ENCODE measurements at regions not wholly inside any gene's neighbourhood (a gene's known extent, or its start where the extent isn't known, plus 50 kb on each side); places are given as distances from the start of the nearest gene placed in this dataset.

DNA sequence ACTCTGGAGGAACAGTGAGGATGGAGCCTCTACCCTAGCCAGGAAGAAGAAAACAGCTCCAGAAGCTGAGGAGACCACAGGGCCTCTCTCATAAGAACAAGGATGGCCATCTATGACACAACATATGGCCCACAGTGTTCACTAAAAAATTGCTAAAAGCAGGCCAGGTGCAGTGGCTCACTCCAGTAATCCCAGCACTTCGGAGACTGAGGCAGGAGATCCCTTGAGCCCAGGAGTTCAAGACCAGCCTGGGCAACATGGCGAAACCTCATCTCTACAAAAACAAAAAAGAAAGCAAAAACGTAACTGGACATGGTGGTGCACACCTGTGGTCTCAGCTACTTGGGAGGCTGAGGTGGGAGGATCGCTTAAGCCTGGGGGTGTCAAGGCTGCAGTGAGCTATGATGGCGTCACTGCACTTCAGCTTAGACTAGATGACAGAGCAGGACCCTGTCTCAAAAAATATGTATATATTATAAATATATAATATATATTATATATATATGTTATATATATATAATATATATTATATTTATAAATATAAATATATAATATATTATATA is 103.1 kb downstream of the TOMM20 start:
- DNase-seq = no peak

GRCh38 chr1:235024711-235025421 is 103.8 kb downstream of the TOMM20 start:
- no peak for DNase-seq

GRCh38 chr1:235023711-235024439 is 104.8 kb downstream of the TOMM20 start:
- no peak for DNase-seq

DNA sequence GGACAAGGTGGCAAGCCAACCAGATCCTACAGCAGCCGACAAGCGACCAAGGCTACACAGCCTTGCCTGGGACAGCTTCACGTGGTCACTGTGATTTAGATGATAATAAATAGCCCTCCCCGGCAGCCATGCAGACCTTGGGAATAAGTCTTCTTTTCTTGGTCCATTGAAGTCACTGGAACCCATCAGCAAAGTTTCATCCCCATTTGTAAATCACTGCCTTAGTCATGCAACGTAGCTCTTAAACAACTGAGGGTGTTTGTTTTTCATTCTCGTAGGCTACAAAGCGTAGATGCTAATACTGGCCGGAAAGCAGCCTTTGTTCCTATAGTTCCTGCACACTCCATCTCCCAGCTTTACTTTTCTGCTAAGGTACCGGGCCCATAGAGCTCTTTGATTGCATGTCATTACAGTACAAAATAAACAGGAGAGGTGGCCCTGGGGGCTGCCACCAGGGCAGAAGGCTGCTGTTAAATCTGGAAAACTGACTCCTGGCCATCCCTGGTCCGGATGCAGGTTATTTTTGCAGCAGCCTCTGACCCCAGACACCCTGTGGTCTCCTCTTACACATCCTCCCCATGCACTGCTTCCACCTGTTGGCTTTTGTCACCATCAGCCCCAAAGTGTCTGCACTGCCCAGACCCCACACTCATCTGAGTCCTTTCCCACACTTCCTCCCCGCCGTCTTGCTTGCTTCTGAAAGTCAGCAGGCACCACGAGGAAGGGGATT is 105.5 kb downstream of the TOMM20 start:
- DNase-seq = no peak

DNA sequence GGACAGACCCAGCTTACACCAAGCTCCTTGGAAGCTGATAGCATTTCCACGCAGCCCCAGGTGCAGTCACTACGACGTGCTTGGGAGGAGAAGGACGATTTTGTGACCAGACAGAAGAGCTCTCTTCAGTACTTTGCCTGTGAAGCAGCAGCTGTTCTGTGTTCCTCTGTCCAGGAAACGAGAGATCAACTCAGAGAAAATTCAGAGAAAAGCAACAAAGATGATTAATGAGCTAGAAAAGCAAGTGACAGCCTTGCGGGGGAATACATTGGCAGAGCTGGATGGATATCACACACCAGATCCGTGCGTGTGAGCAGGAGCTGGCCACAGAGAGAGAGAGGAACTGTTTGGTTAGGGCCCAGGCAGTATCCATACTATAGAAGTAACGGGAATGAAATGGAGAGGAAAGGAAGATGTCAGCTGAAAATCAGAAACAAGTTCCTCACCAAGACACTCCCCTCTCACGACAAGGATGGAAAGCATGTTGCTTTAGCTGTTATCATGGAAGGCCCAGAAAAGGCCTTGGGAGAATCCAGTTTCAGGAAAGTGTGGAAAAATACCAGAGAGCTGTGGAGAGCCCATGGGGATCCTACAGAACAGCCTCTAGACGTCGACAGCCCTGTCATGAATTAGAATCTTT is 106.2 kb downstream of the TOMM20 start:
- DNase-seq = peak; percentile 6

- DNase-seq = no peak
These were observed 106.8 kb downstream of the TOMM20 start for GRCh38 chr1:235021815-235022214.

DNA sequence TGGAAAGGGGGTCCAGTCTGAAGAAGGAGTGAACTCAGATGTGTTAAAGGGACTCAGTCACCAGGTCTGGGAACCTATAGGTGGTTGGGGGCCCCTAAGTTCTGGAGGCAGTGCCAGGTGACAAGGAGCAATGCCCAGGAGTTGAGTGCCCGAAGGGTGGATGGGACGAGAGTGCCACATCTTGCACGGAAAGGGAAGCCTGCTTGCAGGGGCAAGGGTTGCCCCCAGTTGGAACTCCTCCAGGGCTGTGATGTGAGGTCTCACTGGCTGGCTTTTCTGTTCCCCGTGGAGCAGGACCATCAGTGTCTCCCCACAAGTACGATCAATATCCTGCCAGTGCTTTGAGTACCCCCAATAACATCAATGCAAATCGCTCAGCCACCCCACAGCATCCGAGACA is 107.3 kb downstream of the TOMM20 start:
- no peak for DNase-seq

DNA sequence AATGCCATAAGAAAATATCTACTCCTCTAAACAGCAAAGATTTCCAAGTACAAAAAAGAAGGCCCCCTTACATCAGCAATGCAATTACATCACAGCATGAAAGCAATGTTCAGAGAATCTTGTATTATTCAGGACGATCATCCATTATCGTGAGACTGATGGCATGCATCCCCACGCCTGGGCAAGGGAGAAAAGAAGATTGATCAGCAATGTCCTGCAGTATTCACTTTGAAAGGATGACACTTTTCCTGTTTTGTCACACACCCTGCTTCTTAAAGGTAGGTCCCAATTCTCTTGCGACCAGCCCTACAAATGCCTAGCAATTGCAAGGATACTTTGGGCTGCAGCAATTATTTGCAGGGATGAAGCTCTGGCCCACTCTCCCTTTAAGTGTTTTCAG is 108.7 kb downstream of the TOMM20 start:
- no peak for DNase-seq

DNA sequence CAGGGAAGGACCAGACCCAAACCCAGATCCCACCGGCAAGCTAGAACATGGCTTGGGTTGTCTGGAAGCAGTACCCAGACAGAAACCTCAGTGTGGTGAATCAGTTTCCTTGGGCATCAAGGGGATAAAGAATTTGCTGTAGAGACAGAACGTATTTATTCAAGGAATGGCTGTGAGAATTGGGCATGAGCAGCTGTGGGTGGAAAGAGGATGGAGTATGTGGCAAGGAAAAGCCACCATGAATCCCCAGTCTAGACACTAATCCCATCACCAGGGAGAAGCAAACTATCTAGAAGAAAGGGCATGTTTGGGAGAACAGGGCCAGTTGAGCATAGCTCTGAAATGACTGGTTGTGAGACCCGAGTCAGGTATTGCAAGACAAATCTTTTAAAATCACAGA is 109.2 kb downstream of the TOMM20 start:
- no peak for DNase-seq

GRCh38 chr1:235018720-235019444 is 109.8 kb downstream of the TOMM20 start:
- no peak for DNase-seq

- no peak for DNase-seq
These were observed 110.5 kb downstream of the TOMM20 start for GRCh38 chr1:235018161-235018560.

DNA sequence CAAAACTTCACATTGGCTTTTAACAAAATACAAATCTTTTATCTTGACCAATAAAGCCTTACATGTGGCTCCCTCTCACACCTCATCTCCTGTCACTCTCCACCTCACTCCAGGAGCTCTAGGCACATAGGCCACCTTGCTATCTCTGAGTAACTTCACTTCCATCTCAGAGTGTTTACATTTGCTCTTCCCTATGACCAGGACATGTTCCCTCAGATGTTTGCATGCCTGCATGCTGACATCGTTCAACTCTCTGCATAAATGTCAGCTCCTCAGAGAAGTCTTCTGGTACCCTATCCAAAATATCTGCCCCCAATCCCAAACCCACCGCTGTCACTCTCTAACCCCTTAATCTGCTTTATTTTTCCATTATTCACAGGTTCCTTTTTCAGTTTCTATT is 110.9 kb downstream of the TOMM20 start:
- DNase-seq = no peak

- DNase-seq = no peak
These were observed 111.4 kb downstream of the TOMM20 start for GRCh38 chr1:235017191-235017590.

DNA sequence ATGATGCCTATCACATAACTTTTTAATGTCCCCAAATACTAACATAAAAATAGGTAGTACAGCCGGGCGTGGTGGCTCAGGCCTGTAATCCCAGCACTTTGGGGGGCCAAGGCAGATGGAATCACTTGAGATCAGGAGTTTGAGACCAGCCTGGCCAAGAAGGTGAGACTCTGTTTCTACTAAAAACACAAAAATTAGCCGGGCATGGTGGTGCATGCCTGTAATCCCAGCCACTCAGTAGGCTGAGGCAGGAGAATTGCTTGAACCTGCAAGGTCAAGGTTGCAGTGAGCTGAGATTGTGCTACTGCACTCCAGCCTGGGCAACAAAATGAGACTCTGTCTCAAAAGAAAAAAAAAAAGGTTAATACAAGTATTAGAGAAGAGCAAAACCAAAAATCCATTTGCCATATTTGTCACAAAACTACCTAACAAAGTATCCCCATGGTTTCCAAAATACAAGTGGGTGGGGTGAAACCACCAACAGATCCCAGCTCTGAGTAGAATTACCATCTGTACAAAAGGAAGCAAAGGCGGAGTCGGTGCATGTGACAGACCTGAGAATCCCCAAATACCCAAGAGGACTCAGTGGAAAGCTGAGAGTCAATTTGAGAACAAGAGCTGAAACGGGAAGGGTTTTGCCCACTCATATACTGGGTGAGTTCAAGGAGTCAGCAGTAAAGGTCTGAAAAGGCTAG is 113.2 kb downstream of the TOMM20 start:
- no peak for DNase-seq

- no peak for DNase-seq
These were observed 113.9 kb downstream of the TOMM20 start for GRCh38 chr1:235014756-235015155.

DNA sequence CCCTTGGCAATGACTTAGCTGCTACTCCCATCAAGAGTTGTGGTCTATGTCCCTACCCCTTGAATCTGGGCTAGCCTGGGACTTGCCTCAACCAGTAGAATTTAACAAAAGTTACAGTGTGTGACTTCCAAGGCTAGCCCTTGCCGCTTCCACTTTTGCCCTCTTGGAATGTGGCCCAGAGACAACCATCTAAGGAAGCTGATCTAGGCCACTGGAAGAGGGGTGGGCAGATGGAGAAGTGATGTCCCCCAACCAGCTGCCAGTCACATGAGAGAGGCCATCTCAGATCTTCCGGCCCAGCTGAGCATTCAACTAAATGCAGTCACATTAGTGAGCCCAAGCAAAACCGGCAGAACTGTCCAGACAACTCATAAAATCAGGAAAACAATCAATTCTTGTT is 115.1 kb downstream of the TOMM20 start:
- no peak for DNase-seq

DNA sequence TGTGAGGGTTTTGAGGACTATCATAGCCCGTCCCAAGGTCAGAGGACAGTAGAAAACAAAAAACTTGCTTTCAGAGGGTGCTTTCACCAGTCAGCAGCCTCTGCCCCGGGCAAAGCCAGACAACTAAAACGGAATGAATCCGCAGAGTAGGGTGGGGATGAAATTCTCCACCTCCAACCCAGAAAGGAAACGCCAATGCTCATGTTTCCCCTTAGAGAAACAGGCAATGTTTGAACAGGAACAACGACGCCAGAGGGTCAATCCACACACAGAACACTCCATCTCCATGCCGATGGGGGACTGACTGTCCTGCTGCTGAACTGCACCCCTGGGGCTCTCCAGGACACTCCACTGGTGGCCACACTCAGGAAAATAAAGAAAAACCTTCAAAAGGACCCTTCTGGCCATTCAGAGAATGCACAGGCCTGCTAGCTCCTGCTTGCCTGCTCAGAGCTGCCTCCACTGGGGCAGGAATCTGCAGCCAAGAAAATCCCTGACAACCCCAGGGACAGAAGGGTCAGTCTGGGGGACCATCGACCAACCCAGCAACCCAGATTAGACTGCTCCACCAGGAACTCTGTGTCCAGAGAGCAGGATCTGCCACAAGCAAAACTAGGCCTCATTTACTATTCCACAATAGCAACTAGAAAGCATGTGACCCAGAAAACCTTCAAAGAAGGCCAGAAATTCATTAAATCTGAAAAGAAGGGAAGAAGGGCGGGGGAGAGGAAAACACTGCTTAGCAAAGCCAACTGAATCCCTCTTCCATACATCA is 116.0 kb downstream of the TOMM20 start:
- DNase-seq = no peak

DNA sequence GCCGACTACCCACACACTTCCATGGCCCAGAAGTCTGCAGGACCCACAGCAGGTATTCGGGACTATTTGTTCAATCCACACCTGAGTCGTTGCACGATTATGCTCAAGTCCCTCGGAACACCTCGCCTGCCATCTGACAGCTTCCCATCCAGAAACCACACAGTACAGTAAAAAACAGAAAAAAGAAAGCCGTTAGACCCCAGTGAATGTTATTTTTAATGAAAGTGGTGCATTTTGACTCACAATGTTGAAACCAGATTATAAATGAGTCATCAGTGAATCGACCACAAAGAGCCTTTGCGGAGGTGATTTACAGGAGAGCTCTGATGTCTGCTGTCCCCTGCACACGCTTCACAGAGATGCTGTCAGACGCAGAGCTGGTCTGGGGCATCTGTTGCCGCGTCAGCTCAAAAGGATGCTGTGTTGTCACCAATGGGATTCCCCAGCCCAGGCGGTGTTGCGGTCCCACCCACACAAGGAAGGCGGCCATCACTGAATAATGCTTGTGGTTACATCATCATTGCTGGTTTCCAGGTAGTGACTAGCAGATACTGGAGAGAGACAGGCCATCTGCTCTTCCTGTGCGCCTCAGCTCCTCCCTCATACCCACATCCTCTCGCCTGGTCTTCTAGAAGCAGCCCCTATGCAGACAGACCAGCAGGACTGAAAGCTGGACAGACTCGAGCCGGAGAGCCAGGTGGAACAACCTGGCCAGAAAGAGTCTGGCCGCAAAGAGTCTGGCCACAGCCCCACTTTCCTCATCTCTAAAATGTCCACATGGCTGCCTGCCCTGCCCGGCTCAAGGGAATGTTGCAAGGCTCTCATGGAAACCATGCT is 116.8 kb downstream of the TOMM20 start:
- peak; percentile 89 for DNase-seq

GRCh38 chr1:235011064-235011598 is 117.5 kb downstream of the TOMM20 start:
- DNase-seq = no peak

Measured in SHP77 treated with DMSO at 0.1 percent for 48 hours (cell line).